NCI-H446 (cell line): ENCODE measurements at regions not wholly inside any gene's neighbourhood (a gene's known extent, or its start where the extent isn't known, plus 50 kb on each side); places are given as distances from the start of the nearest gene placed in this dataset.

ENCODE experiments used
- DNase-seq, 2 experiments: peaks; one replicate each; lab custom pipeline; 2025; lab: John Stamatoyannopoulos, UW

- no peak for DNase-seq
Observed at GRCh38 chrX:120697053-120697452, 67.2 kb upstream of the C1GALT1C1 start.

GRCh38 chrX:120692319-120692718, 62.5 kb upstream of the C1GALT1C1 start:
- DNase-seq: no peak

- DNase-seq: no peak
Observed at GRCh38 chrX:120690941-120691340, 61.1 kb upstream of the C1GALT1C1 start.

GRCh38 chrX:120690344-120690743, 60.5 kb upstream of the C1GALT1C1 start:
- DNase-seq: no peak

- DNase-seq: no peak
Observed at GRCh38 chrX:120680090-120680489, 50.2 kb upstream of the C1GALT1C1 start.
